ENCODE measurements at regions not wholly inside any gene's neighbourhood (a gene's known extent, or its start where the extent isn't known, plus 50 kb on each side); places are given as distances from the start of the nearest gene placed in this dataset.

DNA sequence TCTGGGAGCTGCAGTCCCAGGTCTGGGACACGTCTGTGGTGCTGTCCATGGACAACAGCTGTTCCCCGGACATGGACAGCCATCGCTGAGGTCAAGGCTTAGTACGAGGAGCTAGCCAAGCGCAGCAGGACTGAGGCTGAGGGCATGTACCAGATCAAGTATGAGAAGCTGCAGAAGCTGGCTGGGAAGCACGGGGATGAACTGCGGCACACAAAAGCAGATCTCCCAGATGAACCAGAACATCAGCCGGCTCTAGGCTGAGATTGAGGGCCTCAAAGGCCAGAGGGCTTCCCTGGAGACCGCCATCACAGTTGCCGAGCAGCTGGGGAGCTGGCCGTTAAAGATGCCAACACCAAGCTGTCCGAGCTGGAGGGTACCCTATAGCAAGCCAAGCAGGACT lies 375.3 kb downstream of the SEC23A start:
- no TSS peak for BruUV-seq (replicated peaks)
- H3K9ac ChIP-seq (ENCODE audit: insufficient read depth, low read depth, low read length) = no peak overlapping the region
- no peak overlapping the region for H3K4me3 ChIP-seq (replicated peaks in 1 of 3; ENCODE audit: insufficient read depth in 1 of 3, low read depth in 2 of 3, low read length in 3 of 3)
- H3K4me2 ChIP-seq (ENCODE audit: low read depth, low read length) = no peak overlapping the region
- H3K4me1 ChIP-seq (ENCODE audit: insufficient read depth, low read length) = no peaks in the 10 kb centered on the region
- DNase-seq (ENCODE audit: low spot score) (no peak), ATAC-seq (peak; percentile 42), FAIRE-seq (no peak)
- H3K9me3 ChIP-seq (ENCODE audit: low read length) = no peaks in the 10 kb centered on the region
- no peaks in the 10 kb centered on the region for H3K36me3 ChIP-seq (replicated peaks in 1 of 2; ENCODE audit: control insufficient read depth in 1 of 2, insufficient read depth in 2 of 2, low read length in 2 of 2)
- H4K20me1 ChIP-seq (ENCODE audit: insufficient read depth, low read length) = no peaks in the 10 kb centered on the region
- no peak for TF ChIP-seq ZNF781 (CRISPR knock-in tag; IDR thresholded peaks at IDR 0.05; ENCODE audit: borderline replicate concordance, not compliant biosample characterization)
- TF ChIP-seq ZNF20 (CRISPR knock-in tag; IDR thresholded peaks at IDR 0.05) = no peak
- no peak for TF ChIP-seq MAF1 (CRISPR knock-in tag; IDR thresholded peaks at IDR 0.05; ENCODE audit: borderline replicate concordance)
- TF ChIP-seq, protein P1, sequence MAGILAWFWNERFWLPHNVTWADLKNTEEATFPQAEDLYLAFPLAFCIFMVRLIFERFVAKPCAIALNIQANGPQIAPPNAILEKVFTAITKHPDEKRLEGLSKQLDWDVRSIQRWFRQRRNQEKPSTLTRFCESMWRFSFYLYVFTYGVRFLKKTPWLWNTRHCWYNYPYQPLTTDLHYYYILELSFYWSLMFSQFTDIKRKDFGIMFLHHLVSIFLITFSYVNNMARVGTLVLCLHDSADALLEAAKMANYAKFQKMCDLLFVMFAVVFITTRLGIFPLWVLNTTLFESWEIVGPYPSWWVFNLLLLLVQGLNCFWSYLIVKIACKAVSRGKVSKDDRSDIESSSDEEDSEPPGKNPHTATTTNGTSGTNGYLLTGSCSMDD (CRISPR knock-in tag; IDR thresholded peaks at IDR 0.05) = no peak
- peak; percentile 9; the same call in 1 of the 2 replicates for TF ChIP-seq ZXDC (CRISPR knock-in tag; IDR thresholded peaks at IDR 0.05)
- TF ChIP-seq ZNF607 (CRISPR knock-in tag; IDR thresholded peaks at IDR 0.05; ENCODE audit: borderline replicate concordance) = no peak
- TF ChIP-seq TMF1 (CRISPR knock-in tag; IDR thresholded peaks at IDR 0.05; ENCODE audit: low read depth) = no peak
- no peak for TF ChIP-seq SIX1 (CRISPR knock-in tag; IDR thresholded peaks at IDR 0.05; ENCODE audit: borderline replicate concordance)
- TF ChIP-seq ZBTB34 (CRISPR knock-in tag; IDR thresholded peaks at IDR 0.05) = no peak
- no peak for TF ChIP-seq PAF1 (CRISPR knock-in tag; IDR thresholded peaks at IDR 0.05)
- no peak for TF ChIP-seq NFE2 (CRISPR knock-in tag; IDR thresholded peaks at IDR 0.05)
- TF ChIP-seq MAZ (IDR thresholded peaks at IDR 0.05; ENCODE audit: borderline replicate concordance, low read depth, low read length) = no peak
- TF ChIP-seq MAZ (CRISPR knock-in tag; IDR thresholded peaks at IDR 0.05; ENCODE audit: low read depth) = 0 out of 2 replicates have a peak, but pooled peaks have one; percentile 28
- TF ChIP-seq ZFP90 (CRISPR knock-in tag; IDR thresholded peaks at IDR 0.05; ENCODE audit: borderline replicate concordance) = no peak
- TF ChIP-seq THAP11 (CRISPR knock-in tag; IDR thresholded peaks at IDR 0.05) = no peak
- TF ChIP-seq JDP2 (CRISPR knock-in tag; IDR thresholded peaks at IDR 0.05; ENCODE audit: borderline replicate concordance) = no peak
- no peak overlapping the region for H3K27ac ChIP-seq (ENCODE audit: extremely low read length, insufficient read depth, low read length)
- CTCF ChIA-PET (ENCODE audit: low intra/inter-chr PET ratio, low total read pairs) = no interaction called here
- POLR2A ChIA-PET = no interaction called here
- no peaks in the 10 kb centered on the region for H3K27me3 ChIP-seq (ENCODE audit: control insufficient read depth in 1 of 2, insufficient read depth in 2 of 2, low read length in 2 of 2)
- 34% methylated on average over 12 of the region's 12 CpGs for WGBS (ENCODE audit: low lambda C conversion rate)
- intact Hi-C loops (cut with micrococcal nuclease; ENCODE audit: unreplicated experiment) (no loop called here), in situ Hi-C loops (cut with HindIII; ENCODE audit: extremely low pct_ligation_motif_present, low pct_unique_long_range_greater_than_20kb) (no loop called here)
- no peaks in the 10 kb centered on the region for H3K79me2 ChIP-seq (ENCODE audit: insufficient read depth, low read length)
- H2AFZ ChIP-seq (ENCODE audit: low read length) = no peak overlapping the region

Measured in HepG2 (cell line).